HG03460 (cell line): ENCODE measurements at regions not wholly inside any gene's neighbourhood (a gene's known extent, or its start where the extent isn't known, plus 50 kb on each side); places are given as distances from the start of the nearest gene placed in this dataset.

ENCODE experiments used
- ATAC-seq: cut with Tn5 transposase; IDR thresholded peaks from one replicate; pipeline ENCODE4 v1.9.1; 2021; ENCODE audit not compliant: unreplicated experiment

DNA sequence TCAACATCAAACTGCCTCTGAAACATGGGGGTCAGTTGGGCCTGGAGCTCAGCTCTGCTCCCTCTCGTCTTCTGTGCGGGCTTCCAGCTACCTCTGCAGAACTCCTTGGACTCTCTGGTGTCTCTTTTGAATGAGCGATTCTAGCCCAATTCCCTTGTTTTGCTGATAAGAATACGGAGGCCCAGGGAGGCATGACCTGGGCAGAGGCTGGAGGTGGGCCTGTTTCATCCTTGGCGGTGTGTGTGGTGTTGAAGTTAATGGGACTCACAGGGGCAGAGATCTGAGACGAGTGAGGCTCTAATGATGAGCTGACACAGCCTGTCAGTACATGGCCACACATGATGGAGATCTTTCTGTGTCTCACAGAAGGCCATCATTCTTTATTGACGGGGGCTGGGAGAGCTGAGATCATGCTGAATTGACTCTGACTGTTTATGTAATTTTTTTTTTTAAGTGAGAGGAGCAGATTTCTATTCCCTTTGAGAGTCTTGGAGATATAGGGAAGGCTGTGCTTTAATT is 134.5 kb downstream of the URB2 start:
- no peak for ATAC-seq

GRCh38 chr1:229762891-229763290 is 136.8 kb downstream of the URB2 start:
- ATAC-seq = no peak

GRCh38 chr1:229768232-229768631 is 142.2 kb downstream of the URB2 start:
- no peak for ATAC-seq

GRCh38 chr1:229769006-229769405 is 143.0 kb downstream of the URB2 start:
- no peak for ATAC-seq

DNA sequence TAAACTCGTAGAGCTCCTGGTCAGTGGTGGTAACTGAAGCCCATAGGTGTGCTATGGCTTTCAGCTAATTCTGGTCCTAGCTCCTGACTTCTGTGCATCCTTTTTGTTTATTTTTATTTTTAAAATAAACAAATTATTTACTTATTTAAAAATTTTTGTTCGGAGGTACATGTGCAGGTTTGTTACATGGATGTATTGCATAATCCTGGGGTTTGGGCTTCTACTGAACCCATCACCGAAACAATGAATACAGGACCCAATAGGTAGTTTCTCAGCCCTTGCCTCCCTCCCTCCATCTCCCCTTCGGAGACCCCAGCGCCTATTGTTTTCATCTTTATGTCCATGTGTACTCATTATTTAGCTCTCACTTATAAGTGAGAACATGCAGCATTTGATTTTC is 143.8 kb downstream of the URB2 start:
- no peak for ATAC-seq

DNA sequence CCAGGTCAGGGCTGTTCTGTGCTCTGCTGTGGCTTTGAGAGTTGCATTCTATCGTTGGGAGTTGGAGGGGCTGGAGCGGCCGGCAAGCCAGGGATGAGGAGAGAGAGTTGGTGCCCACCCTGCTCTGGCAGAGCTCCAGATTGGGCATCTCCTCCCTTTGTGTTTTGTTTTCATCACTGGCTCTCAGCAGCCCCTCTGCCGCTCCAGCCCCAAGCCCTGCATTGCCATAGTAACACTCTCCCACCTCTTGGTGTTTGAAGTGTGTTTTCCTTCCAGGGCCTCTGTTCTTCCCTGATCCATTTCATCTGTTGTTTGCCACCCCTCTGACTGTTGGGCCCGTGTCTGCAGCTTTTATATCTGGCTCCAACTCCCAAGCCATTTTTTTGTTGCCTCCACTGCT is 152.7 kb downstream of the URB2 start:
- no peak for ATAC-seq

DNA sequence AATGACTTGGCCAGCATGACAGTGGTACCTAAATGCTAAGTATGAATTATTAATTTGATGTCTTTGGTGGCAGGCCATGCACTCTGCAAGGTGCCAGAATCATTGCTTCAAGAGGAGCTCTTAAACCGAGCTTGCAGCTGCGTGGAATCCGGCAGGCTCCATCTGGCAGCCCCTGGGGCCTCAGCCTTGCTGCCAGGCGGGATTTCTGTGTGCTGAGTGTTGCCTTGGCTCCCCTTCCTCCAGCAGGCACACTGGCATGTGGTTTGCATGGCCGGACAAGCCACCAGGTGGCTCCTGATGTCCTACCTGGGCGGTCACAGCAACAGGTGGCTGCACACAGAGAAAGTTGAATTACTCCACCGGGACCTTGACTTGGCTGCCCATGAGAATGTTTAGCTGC is 155.4 kb downstream of the URB2 start:
- ATAC-seq = no peak

DNA sequence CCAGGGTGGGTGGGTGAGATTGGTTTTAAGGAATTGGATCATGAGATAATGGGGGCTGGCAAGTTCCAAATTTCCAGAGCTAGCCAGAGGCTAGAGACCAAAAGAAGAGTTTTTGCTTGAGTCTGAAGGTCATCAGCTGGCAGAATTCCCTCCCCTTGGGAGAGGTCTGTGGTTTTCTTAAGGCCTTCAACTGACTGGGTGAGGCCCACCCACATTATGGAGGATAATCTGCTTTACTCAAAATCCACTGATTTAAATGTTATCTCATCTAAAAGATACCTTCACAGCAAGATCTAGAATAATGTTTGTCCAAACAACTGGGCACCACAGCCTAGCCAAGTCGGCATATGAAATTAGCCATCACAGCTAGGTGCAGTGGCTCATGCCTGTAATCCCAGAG is 156.4 kb downstream of the URB2 start:
- no peak for ATAC-seq

- no peak for ATAC-seq
Observed at GRCh38 chr1:229784834-229785233, 158.8 kb downstream of the URB2 start.

GRCh38 chr1:229786974-229787610 is 161.0 kb downstream of the URB2 start:
- no peak for ATAC-seq

DNA sequence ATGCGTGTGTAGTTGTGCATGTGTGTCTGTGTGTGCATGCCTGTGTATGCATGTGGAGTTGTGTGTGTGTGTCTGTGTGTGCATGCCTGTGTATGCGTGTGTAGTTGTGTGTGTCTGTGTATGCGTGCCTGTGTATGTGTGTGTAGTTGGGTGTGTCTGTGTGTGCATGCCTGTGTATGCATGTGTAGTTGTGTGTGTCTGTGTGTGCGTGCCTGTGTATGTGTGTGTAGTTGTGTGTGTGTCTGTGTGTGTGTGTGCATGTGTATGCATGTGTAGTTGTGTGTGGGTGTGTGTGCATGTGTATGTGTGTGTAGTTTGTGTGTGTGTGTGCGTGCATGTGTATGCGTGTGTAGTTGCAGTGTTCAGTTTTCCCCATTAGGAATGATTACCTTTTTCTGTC is 162.0 kb downstream of the URB2 start:
- no peak for ATAC-seq

DNA sequence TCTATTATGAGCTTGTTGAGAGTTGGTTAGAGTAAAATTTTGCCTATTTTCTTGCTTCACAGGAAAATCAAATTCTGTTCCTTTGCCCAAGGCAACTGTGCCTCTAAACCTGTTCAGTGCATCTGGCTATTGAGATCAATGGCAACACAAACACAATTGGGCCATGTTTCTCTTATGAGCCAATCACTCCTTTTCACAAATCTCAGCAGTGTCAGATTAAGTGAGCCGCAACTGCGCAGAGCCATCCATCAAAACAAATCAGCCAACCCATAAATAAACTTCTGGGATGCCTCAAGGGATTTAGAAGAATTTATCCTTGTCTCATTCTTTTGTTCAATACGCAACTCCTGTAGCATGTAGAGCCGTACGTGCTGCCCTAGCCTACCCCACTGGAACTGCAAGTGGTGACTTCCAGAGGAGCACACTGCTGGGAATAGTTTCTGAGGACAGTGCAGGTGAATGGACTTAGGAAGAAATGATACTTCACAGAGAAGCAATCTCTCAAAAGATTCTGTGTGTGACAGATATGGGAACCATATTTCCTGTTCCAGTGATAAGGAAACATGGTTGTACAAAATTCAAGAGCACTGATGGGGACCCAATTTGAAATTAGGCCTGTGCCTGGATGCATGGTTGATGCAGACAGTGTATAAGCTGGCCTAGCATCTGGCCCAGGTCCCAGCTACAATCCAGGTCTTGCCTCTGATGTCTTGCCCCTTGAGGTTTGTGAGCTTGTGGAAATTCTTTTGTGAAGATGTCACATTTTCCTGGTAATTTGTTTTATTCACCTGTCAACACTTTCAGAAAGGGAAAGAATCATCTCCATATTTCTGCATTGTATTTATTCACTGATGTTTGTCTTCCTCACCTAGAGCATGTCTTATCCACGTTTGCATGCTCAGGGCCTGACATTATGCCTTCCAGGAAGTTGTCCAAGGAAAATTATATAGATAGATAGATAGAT is 166.2 kb downstream of the URB2 start:
- ATAC-seq = no peak

DNA sequence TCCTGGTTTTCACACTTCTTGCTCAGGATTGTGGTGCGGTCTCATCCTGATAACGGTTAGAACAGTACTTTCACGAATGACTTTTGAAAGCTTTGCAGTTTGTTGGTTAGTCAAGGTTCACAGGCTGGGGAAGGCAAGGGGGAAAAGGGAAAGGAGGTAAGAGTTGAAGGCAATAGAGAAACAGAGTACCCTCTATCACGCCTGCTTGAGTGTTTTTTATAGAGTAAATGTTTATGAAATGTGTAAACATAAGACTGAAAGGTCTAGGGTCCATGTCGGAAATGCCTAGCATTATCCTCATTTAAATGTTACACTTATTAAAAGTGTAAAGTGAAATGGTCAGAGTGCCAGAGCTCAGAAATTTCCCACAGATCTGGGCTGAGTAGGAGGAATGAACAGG is 167.4 kb downstream of the URB2 start:
- ATAC-seq = no peak

GRCh38 chr1:229798558-229798957 is 172.5 kb downstream of the URB2 start:
- ATAC-seq = no peak

GRCh38 chr1:229803626-229804217 is 177.7 kb downstream of the URB2 start:
- no peak for ATAC-seq

DNA sequence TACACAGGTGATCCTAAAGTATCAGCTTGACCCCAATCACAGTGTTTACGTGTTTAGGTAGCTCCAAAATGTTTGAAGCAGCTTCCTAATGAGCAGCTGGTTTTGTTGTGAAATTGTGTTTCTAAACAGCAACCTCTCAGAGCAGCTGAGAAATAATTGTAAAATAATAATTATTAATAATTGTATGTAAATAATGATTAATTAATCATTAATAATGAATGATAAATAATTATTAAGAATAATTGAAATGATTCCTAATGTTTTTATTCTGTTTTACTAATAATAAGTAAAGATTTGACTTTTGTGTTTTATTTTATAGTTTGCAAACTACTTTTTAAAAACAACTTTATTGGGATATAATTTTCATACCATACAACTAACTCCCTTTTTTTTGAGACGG is 182.2 kb downstream of the URB2 start:
- no peak for ATAC-seq

- no peak for ATAC-seq
Observed at GRCh38 chr1:229810140-229810539, 184.1 kb downstream of the URB2 start.

GRCh38 chr1:229810961-229811360 is 184.9 kb downstream of the URB2 start:
- no peak for ATAC-seq

DNA sequence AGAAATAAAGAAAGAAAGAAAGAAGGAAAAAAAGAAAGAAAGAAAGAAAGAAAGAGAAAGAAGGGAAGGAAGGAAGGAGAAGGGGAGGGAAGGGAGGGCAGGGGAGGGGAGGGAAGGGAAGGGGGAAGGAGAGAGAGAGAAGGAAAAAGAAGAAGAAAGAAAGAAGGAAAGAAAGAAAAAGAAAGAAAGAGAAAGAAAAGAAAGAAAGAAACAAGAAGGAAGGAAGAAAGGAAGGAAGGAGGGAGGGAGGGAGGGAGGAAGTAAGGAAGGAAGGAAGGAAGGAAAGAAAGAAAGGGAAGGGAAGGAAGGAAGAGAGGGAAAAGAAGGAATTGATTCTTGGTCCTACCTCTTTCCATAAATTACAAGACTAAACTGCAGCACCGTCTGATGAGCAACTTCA is 186.1 kb downstream of the URB2 start:
- ATAC-seq = no peak

DNA sequence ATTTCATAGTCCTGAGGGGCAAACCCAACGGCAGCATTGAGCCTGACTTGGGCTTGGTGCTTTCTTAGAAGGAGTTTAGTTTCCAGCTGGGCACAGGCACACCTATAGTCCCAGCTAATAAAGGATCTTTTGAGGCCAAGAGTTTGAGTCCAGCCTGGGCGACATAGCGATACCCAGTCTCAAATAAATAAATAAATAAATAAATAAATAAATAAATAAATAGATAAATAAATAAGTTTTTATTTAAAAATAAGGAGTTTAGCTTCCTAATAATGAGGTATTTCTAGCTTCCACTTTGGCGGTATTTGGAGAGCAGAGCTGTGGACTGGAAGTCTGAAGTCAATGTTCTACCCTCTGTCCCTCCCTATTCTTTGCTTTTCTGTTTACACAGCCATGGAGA is 186.6 kb downstream of the URB2 start:
- ATAC-seq = no peak

- no peak for ATAC-seq
Observed at GRCh38 chr1:229815076-229815475, 189.0 kb downstream of the URB2 start.

DNA sequence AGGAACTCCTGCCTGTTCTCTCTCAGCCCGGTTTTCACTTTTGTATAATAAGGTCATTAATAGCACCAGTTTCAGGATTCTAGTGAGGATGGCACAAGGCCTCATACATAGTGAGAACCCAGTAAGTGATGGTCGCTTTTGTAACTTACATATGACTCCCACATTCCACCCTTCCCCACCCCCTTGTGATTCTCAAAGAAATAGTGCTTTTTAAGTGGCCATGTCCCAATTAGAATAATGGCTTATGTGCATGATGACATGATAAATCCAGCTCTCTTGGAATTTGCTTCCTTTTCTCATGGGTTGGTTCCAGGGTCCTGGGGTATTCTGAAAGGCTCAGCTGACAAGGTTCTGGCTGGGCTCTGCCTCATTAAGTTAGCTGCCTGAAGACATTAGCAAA is 189.9 kb downstream of the URB2 start:
- ATAC-seq = no peak
